ENCODE measurements at regions not wholly inside any gene's neighbourhood (a gene's known extent, or its start where the extent isn't known, plus 50 kb on each side); places are given as distances from the start of the nearest gene placed in this dataset.

GRCh38 chrX:121836000-121836399 is 788.6 kb downstream of the GLUD2 start:
- TF ChIP-seq CTCF (IDR thresholded peaks at IDR 0.05) (no peak), POLR2A (IDR thresholded peaks at IDR 0.05) (no peak)

All from thyroid gland (tissue), 4 donors.